Osteocyte (in vitro differentiated cells): ENCODE measurements at regions not wholly inside any gene's neighbourhood (a gene's known extent, or its start where the extent isn't known, plus 50 kb on each side); places are given as distances from the start of the nearest gene placed in this dataset.

ENCODE experiments used
- DNase-seq: peaks from one replicate; pipeline ENCODE4 v3.0.0; 2021; ENCODE audit warnings: mixed read lengths; ENCODE audit not compliant: unreplicated experiment; ENCODE audit errors: extremely low spot score
- H3K27ac Mint-ChIP-seq: one replicate; pipeline ENCODE4 v1.8.0; 2021; ENCODE audit warnings: mild to moderate bottlenecking, mixed read lengths; ENCODE audit not compliant: unreplicated experiment
- H3K27me3 Mint-ChIP-seq: one replicate; pipeline ENCODE4 v1.8.0; 2021; ENCODE audit warnings: mixed read lengths; ENCODE audit not compliant: unreplicated experiment
- H3K36me3 Mint-ChIP-seq: one replicate; pipeline ENCODE4 v1.8.0; 2021; ENCODE audit warnings: mixed read lengths; ENCODE audit not compliant: unreplicated experiment
- H3K4me1 Mint-ChIP-seq: one replicate; pipeline ENCODE4 v1.8.0; 2021; ENCODE audit warnings: mixed read lengths; ENCODE audit not compliant: unreplicated experiment
- H3K4me3 Mint-ChIP-seq: one replicate; pipeline ENCODE4 v1.8.0; 2021; ENCODE audit warnings: mild to moderate bottlenecking, moderate library complexity, mixed read lengths; ENCODE audit not compliant: unreplicated experiment
- H3K9me3 Mint-ChIP-seq: one replicate; pipeline ENCODE4 v1.8.0; 2021; ENCODE audit warnings: mixed read lengths; ENCODE audit not compliant: unreplicated experiment
- CTCF ChIP-seq: fragments of 200-600 bp; sonication (generic); IDR thresholded peaks from 2 replicates; pipeline ENCODE4 v1.5.0; 2021; ENCODE audit warnings: antibody characterized with exemption, mild to moderate bottlenecking, moderate library complexity

- no peaks in the 10 kb centered on the region for H3K4me1 Mint-ChIP-seq
- peaks cover 2% of the 10 kb centered on the region for H3K36me3 Mint-ChIP-seq
- no peak overlapping the region for H3K27ac Mint-ChIP-seq
- H3K9me3 Mint-ChIP-seq: peaks cover 15% of the 10 kb centered on the region
- no peak overlapping the region for H3K4me3 Mint-ChIP-seq
- H3K27me3 Mint-ChIP-seq: no peaks in the 10 kb centered on the region
- TF ChIP-seq CTCF: no peak
- no peak for DNase-seq
Observed at GRCh38 chr9:78582821-78583220, 285.9 kb downstream of the PSAT1 start.

GRCh38 chr9:78584589-78584988 lies 287.7 kb downstream of the PSAT1 start:
- H3K36me3 Mint-ChIP-seq: peaks cover 2% of the 10 kb centered on the region
- no peak for TF ChIP-seq CTCF
- peaks cover 16% of the 10 kb centered on the region for H3K9me3 Mint-ChIP-seq
- H3K4me1 Mint-ChIP-seq: peaks cover 3% of the 10 kb centered on the region
- DNase-seq: no peak
- H3K4me3 Mint-ChIP-seq: no peak overlapping the region
- H3K27ac Mint-ChIP-seq: no peak overlapping the region
- no peaks in the 10 kb centered on the region for H3K27me3 Mint-ChIP-seq

GRCh38 chr9:78585909-78586308 lies 289.0 kb downstream of the PSAT1 start:
- TF ChIP-seq CTCF: no peak
- H3K4me3 Mint-ChIP-seq: no peak overlapping the region

GRCh38 chr9:78590068-78590467 lies 293.1 kb downstream of the PSAT1 start:
- DNase-seq: no peak

More at GRCh38 chr9:78585909-78586308, 289.0 kb downstream of the PSAT1 start:
- peaks cover 5% of the 10 kb centered on the region for H3K4me1 Mint-ChIP-seq
- no peak for DNase-seq
- H3K36me3 Mint-ChIP-seq: peaks cover 4% of the 10 kb centered on the region
- peaks cover 20% of the 10 kb centered on the region for H3K9me3 Mint-ChIP-seq
- H3K27me3 Mint-ChIP-seq: no peaks in the 10 kb centered on the region
- H3K27ac Mint-ChIP-seq: no peak overlapping the region

DNA sequence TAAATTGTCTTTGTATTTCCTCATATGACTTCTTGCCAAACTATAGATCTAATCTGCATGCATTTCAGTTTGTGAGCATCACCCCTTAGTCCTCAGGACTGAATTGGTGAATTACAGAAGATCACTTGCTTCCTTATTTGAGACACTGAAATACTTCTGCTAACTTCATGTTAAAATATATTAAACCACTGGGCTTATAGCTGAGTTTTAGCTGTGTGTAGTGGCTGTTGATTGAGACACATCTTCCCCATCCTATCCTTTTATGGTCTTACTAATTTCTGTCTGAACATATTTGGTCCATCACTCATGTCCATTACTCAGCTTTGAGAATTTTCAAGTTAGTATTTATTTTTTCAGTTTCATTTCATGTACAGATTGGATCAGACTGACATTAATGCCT lies 295.9 kb downstream of the PSAT1 start:
- peak overlapping the region; percentile 12 for H3K27ac Mint-ChIP-seq
- H3K9me3 Mint-ChIP-seq: peaks cover 11% of the 10 kb centered on the region
- peaks cover 50% of the 10 kb centered on the region for H3K4me1 Mint-ChIP-seq
- H3K27me3 Mint-ChIP-seq: no peaks in the 10 kb centered on the region
- DNase-seq: no peak
- TF ChIP-seq CTCF: no peak
- no peak overlapping the region for H3K4me3 Mint-ChIP-seq
- peaks cover 2% of the 10 kb centered on the region for H3K36me3 Mint-ChIP-seq

More at GRCh38 chr9:78590068-78590467, 293.1 kb downstream of the PSAT1 start:
- Mint-ChIP-seq H3K36me3 (peaks cover 4% of the 10 kb centered on the region), H3K9me3 (peaks cover 20% of the 10 kb centered on the region), H3K4me1 (peaks cover 31% of the 10 kb centered on the region), H3K4me3 (no peak overlapping the region), H3K27me3 (no peaks in the 10 kb centered on the region), H3K27ac (no peak overlapping the region)
- no peak for TF ChIP-seq CTCF
